Peyer's patch (tissue), 4 donors: ENCODE measurements at regions not wholly inside any gene's neighbourhood (a gene's known extent, or its start where the extent isn't known, plus 50 kb on each side); places are given as distances from the start of the nearest gene placed in this dataset.

ENCODE experiments used
- DNase-seq, 3 donors: peaks; one replicate each; pipeline ENCODE4 v3.0.0-alpha.2; 2017 to 2019
- H3K27ac ChIP-seq, 4 donors: fragments of 200-600 bp; sonication (generic); one replicate each; pipeline ENCODE4 v1.5.1; 2016 to 2019
- H3K27me3 ChIP-seq, 2 donors: fragments of 200-600 bp; sonication (generic); one replicate each; pipeline ENCODE4 v1.5.1; 2019
- H3K36me3 ChIP-seq, 3 donors: fragments of 200-600 bp; sonication (generic); one replicate each; pipeline ENCODE4 v1.5.1; 2016 to 2019
- H3K4me1 ChIP-seq, 4 donors: fragments of 200-600 bp; sonication (generic); one replicate each; pipeline ENCODE4 v1.5.1; 2016 to 2019
- H3K4me3 ChIP-seq, 4 donors: fragments of 200-600 bp; sonication (generic); 1 replicate in 3 of 4; 2 replicates in 1 of 4; pipeline ENCODE4 v1.5.1; 2016 to 2019; ENCODE audit warnings: mild to moderate bottlenecking in 1 of 4
- H3K9me3 ChIP-seq, 4 donors: fragments of 200-600 bp; sonication (generic); one replicate each; pipeline ENCODE4 v1.5.1; 2016 to 2019; ENCODE audit warnings: mild to moderate bottlenecking in 1 of 4
- CTCF ChIP-seq, 6 experiments: fragments of 450-650 bp in 4 of 6; fragments of 200-600 bp in 2 of 6; sonication (generic) in 1 of 6; IDR thresholded peaks; one replicate each; pipeline ENCODE4 v1.5.1; 2017 to 2019; ENCODE audit warnings: antibody characterized with exemption in 6 of 6, mild to moderate bottlenecking in 3 of 6, moderate library complexity in 1 of 6
- POLR2A ChIP-seq, 2 donors: fragments of 450-650 bp; IDR thresholded peaks; one replicate each; pipeline ENCODE4 v1.5.1; 2017; ENCODE audit warnings: antibody characterized with exemption in 2 of 2, mild to moderate bottlenecking in 2 of 2, moderate library complexity in 2 of 2

GRCh38 chr6:126185774-126186173 is 154.1 kb upstream of the CENPW start:
- Histone ChIP-seq H3K27ac (no peak overlapping the region), H3K9me3 (no peaks in the 10 kb centered on the region), H3K27me3 (no peaks in the 10 kb centered on the region), H3K36me3 (no peaks in the 10 kb centered on the region), H3K4me3 (no peak overlapping the region), H3K4me1 (peaks cover 0 to 8% (median 0%) of the 10 kb centered on the region in 4 donors)
- no peak for TF ChIP-seq POLR2A (IDR thresholded peaks at IDR 0.05)
- no peak for TF ChIP-seq CTCF (IDR thresholded peaks at IDR 0.05)
- DNase-seq: no peak

- Histone ChIP-seq H3K36me3 (no peaks in the 10 kb centered on the region), H3K27ac (no peak overlapping the region), H3K4me3 (no peak overlapping the region), H3K27me3 (no peaks in the 10 kb centered on the region), H3K9me3 (no peaks in the 10 kb centered on the region), H3K4me1 (no peaks in the 10 kb centered on the region)
- DNase-seq: no peak
- TF ChIP-seq POLR2A (IDR thresholded peaks at IDR 0.05) (no peak), CTCF (IDR thresholded peaks at IDR 0.05) (no peak)
Observed at GRCh38 chr6:126188279-126188909, 151.5 kb upstream of the CENPW start.

- no peak overlapping the region for H3K27ac ChIP-seq
- H3K4me1 ChIP-seq: no peaks in the 10 kb centered on the region
- no peaks in the 10 kb centered on the region for H3K27me3 ChIP-seq
- TF ChIP-seq CTCF (IDR thresholded peaks at IDR 0.05) (no peak), POLR2A (IDR thresholded peaks at IDR 0.05) (no peak)
- no peak overlapping the region for H3K4me3 ChIP-seq
- H3K36me3 ChIP-seq: no peaks in the 10 kb centered on the region
- no peak for DNase-seq
- H3K9me3 ChIP-seq: no peaks in the 10 kb centered on the region
Observed at GRCh38 chr6:126195625-126196236, 144.2 kb upstream of the CENPW start.

- TF ChIP-seq POLR2A (IDR thresholded peaks at IDR 0.05) (no peak), CTCF (IDR thresholded peaks at IDR 0.05) (no peak)
- Histone ChIP-seq H3K4me1 (no peaks in the 10 kb centered on the region), H3K4me3 (no peak overlapping the region), H3K27me3 (no peaks in the 10 kb centered on the region), H3K27ac (no peak overlapping the region), H3K9me3 (no peaks in the 10 kb centered on the region), H3K36me3 (no peaks in the 10 kb centered on the region)
- no peak for DNase-seq
Observed at GRCh38 chr6:126198631-126199030, 141.3 kb upstream of the CENPW start.

GRCh38 chr6:126199466-126199865 is 140.4 kb upstream of the CENPW start:
- no peaks in the 10 kb centered on the region for H3K4me1 ChIP-seq
- H3K36me3 ChIP-seq: no peaks in the 10 kb centered on the region
- no peak overlapping the region for H3K4me3 ChIP-seq
- no peak for TF ChIP-seq POLR2A (IDR thresholded peaks at IDR 0.05)
- no peak for TF ChIP-seq CTCF (IDR thresholded peaks at IDR 0.05)
- no peak overlapping the region for H3K27ac ChIP-seq
- H3K27me3 ChIP-seq: no peaks in the 10 kb centered on the region
- no peaks in the 10 kb centered on the region for H3K9me3 ChIP-seq
- DNase-seq: no peak
